Pancreas (tissue), 10 donors: ENCODE measurements at regions not wholly inside any gene's neighbourhood (a gene's known extent, or its start where the extent isn't known, plus 50 kb on each side); places are given as distances from the start of the nearest gene placed in this dataset.
"Not testable (repeated sequence)": the region's sequence is repeated elsewhere in the genome, so short reads cannot be mapped to it uniquely, and the experiment has no call there.

ENCODE experiments used
- ATAC-seq, 4 donors: fragments of 200-7000 bp; cut with Tn5 transposase; one replicate each; pipeline versions ENCODE4 v1.8.0 to v1.9.1; 2020; ENCODE audit warnings: mild to moderate bottlenecking in 4 of 4, moderate library complexity in 4 of 4
- DNase-seq, 6 donors: peaks; one replicate each; pipeline ENCODE4 v3.0.0-alpha.2; 2020
- FAIRE-seq: peaks from 2 replicates; lab custom pipeline; 2012; peaks lifted over from hg19 to GRCh38; lab: Jason Lieb, UNC
- H3K27ac ChIP-seq, 4 donors: fragments of 200-600 bp; sonication (generic); 1 replicate in 3 of 4; 2 replicates in 1 of 4; pipeline versions ENCODE4 v1.5.0 to v1.8.0; 2020
- H3K27me3 ChIP-seq, 4 donors: fragments of 200-600 bp; one replicate each; pipeline ENCODE4 v1.8.0; 2021
- H3K36me3 ChIP-seq, 3 donors: fragments of 200-600 bp; sonication (generic) in 1 of 3; one replicate each; pipeline versions ENCODE4 v1.5.0 to v1.8.0; 2020 to 2021
- H3K4me1 ChIP-seq, 3 donors: fragments of 200-600 bp; one replicate each; pipeline ENCODE4 v1.8.0; 2021
- H3K4me3 ChIP-seq, 4 donors: fragments of 200-600 bp; sonication (generic) in 2 of 4; one replicate each; pipeline versions ENCODE4 v1.5.0 to v1.8.0; 2020 to 2021
- H3K9me3 ChIP-seq, 4 donors: fragments of 200-600 bp; one replicate each; pipeline ENCODE4 v1.8.0; 2021
- CTCF ChIP-seq, 4 donors: fragments of 200-600 bp; sonication (generic) in 3 of 4; IDR thresholded peaks; one replicate each; pipeline versions ENCODE4 v1.5.0 to v1.8.0; 2021; ENCODE audit warnings: antibody characterized with exemption in 4 of 4
- WGBS, 2 donors: extraction: QIAGEN DNeasy Blood & Tissue Kit; methylation state at CpG; one replicate each; pipeline ENCODE4 v1.1.7; 2013; 5-methylcytosine and 5-hydroxymethylcytosine counted together
- intact Hi-C, 3 donors: fragments of 100-400 bp; cut with DNase I; formaldehyde crosslinking; loops; one replicate each; pipeline versions ENCODE4 v1.11.1 to v1.14.2; 2022
- donor health status: healthy with polysubstance abuse.
- donor health status: DM: no; HTN: no; CAD: no; lungs with moderate emphysema.
- donor health status: DM: no; HTN: no; CAD: no.
- donor health status: control.
- donor health status: control.
- donor health status: Bipolar disorder and iron deficiency.
- donor health status: DM: yes; HTN: yes; CAD: no.
- donor health status: DM: no; HTN: no; CAD: no.
- donor health status: DM: no; HTN: no; CAD: no.
- donor health status: DM: yes; HTN: yes; CAD: no.

- Histone ChIP-seq H3K4me1 (peaks cover 9 to 19% (median 19%) of the 10 kb centered on the region in 3 donors), H3K9me3 (no peaks in the 10 kb centered on the region), H3K27ac (peak overlapping the region; percentile 65 to 75 (median 68)), H3K27me3 (no peaks in the 10 kb centered on the region), H3K36me3 (no peaks in the 10 kb centered on the region), H3K4me3 (no peak overlapping the region)
- DNase-seq (peak in 3 of 6 donors; percentile 58 to 66 (median 62)), ATAC-seq (peak; percentile 89 to 94 (median 92)), FAIRE-seq (no peak)
- intact Hi-C loops, result no loop called here
- WGBS, 2 donors, result 49 to 52% methylated on average over 4 of the region's 4 CpGs
- no peak for TF ChIP-seq CTCF (IDR thresholded peaks at IDR 0.05)
Observed at GRCh38 chr10:44752451-44753441, 158.4 kb upstream of the TMEM72 start.

- 97 to 98% methylated on average over 2 of the region's 2 CpGs for whole genome bisulfite sequencing, 2 donors
- H3K27me3 ChIP-seq, FAIRE-seq, intact Hi-C loops, H3K36me3 ChIP-seq, H3K4me3 ChIP-seq, ATAC-seq, H3K27ac ChIP-seq, DNase-seq, H3K9me3 ChIP-seq: not testable (repeated sequence)
- peaks cover 9 to 19% (median 19%) of the 10 kb centered on the region in 3 donors for H3K4me1 ChIP-seq
Observed at GRCh38 chr10:44754355-44754754, 156.8 kb upstream of the TMEM72 start.

- TF ChIP-seq CTCF (IDR thresholded peaks at IDR 0.05), result no peak
- no peaks in the 10 kb centered on the region for H3K27me3 ChIP-seq
- H3K36me3 ChIP-seq, result no peaks in the 10 kb centered on the region
- no peak overlapping the region for H3K27ac ChIP-seq
- FAIRE-seq, result no peak
- no peak for DNase-seq
- intact Hi-C loops, result no loop called here
- H3K4me1 ChIP-seq, result peaks cover 9 to 19% (median 19%) of the 10 kb centered on the region in 3 donors
- H3K9me3 ChIP-seq, result no peaks in the 10 kb centered on the region
- 91 to 93% methylated on average over 4 of the region's 4 CpGs for WGBS, 2 donors
- H3K4me3 ChIP-seq, result no peak overlapping the region
- ATAC-seq, result no peak
Observed at GRCh38 chr10:44755481-44755880, 155.7 kb upstream of the TMEM72 start.

GRCh38 chr10:44756216-44756615 is 154.9 kb upstream of the TMEM72 start:
- ATAC-seq (no peak), DNase-seq (no peak), FAIRE-seq (no peak)
- WGBS, 2 donors, result 89 to 96% methylated on average over 6 of the region's 6 CpGs
- H3K27me3 ChIP-seq, result no peaks in the 10 kb centered on the region
- no peak for TF ChIP-seq CTCF (IDR thresholded peaks at IDR 0.05)
- peaks cover 9 to 19% (median 19%) of the 10 kb centered on the region in 3 donors for H3K4me1 ChIP-seq
- intact Hi-C loops, result no loop called here
- H3K27ac ChIP-seq, result no peak overlapping the region
- H3K36me3 ChIP-seq, result no peaks in the 10 kb centered on the region
- H3K4me3 ChIP-seq, result no peak overlapping the region
- no peaks in the 10 kb centered on the region for H3K9me3 ChIP-seq

- TF ChIP-seq CTCF (IDR thresholded peaks at IDR 0.05), result no peak
- Histone ChIP-seq H3K27me3 (no peaks in the 10 kb centered on the region), H3K36me3 (no peaks in the 10 kb centered on the region), H3K4me1 (peaks cover 9 to 12% (median 10%) of the 10 kb centered on the region in 3 donors), H3K4me3 (no peak overlapping the region), H3K9me3 (no peaks in the 10 kb centered on the region), H3K27ac (no peak overlapping the region)
- ATAC-seq, result no peak
- DNase-seq, result no peak
- FAIRE-seq, result no peak
- intact Hi-C loops, result no loop called here
- WGBS, 2 donors, result 82 to 96% methylated on average over 5 of the region's 5 CpGs
Observed at GRCh38 chr10:44757551-44758205, 153.5 kb upstream of the TMEM72 start.
